ENCODE measurements at regions not wholly inside any gene's neighbourhood (a gene's known extent, or its start where the extent isn't known, plus 50 kb on each side); places are given as distances from the start of the nearest gene placed in this dataset.
"Not testable (repeated sequence)": the region's sequence is repeated elsewhere in the genome, so short reads cannot be mapped to it uniquely, and the experiment has no call there.

GRCh38 chr15:34528055-34528754 is 55.2 kb downstream of the GOLGA8B start:
- H3K9me3 Mint-ChIP-seq; H3K27me3 ChIP-seq (replicated peaks in 1 of 2; ENCODE audit: control insufficient read depth in 2 of 2, extremely low read depth in 1 of 2, insufficient read depth in 2 of 2, low read length in 1 of 2); DNase-seq; H3K36me3 Mint-ChIP-seq; H3K4me3 ChIP-seq (ENCODE audit: control insufficient read depth in 1 of 2, extremely low read depth in 1 of 2, low read length in 1 of 2); H3K27ac Mint-ChIP-seq; ATAC-seq (replicated peaks in 1 of 4); H3K36me3 ChIP-seq (ENCODE audit: control insufficient read depth in 2 of 2, extremely low read depth in 1 of 2, insufficient read depth in 1 of 2, low read length in 1 of 2); H3K4me3 Mint-ChIP-seq; H3K27ac ChIP-seq (ENCODE audit: low read length); H3K27me3 Mint-ChIP-seq; H3K4me1 Mint-ChIP-seq; H3K4me1 ChIP-seq (ENCODE audit: control insufficient read depth in 1 of 2, extremely low read depth in 1 of 2, insufficient read depth in 2 of 2, low read length in 2 of 2); CTCF ChIA-PET; POLR2A ChIA-PET; H3K9me3 ChIP-seq: not testable (repeated sequence)
- no CpG with 5 or more reads among the region's 20 CpGs for WGBS (ENCODE audit: insufficient coverage)

- H3K9me3 Mint-ChIP-seq; CTCF ChIA-PET; ATAC-seq (replicated peaks in 1 of 4); H3K36me3 ChIP-seq (ENCODE audit: control insufficient read depth in 2 of 2, extremely low read depth in 1 of 2, insufficient read depth in 1 of 2, low read length in 1 of 2); H3K27me3 ChIP-seq (replicated peaks in 1 of 2; ENCODE audit: control insufficient read depth in 2 of 2, extremely low read depth in 1 of 2, insufficient read depth in 2 of 2, low read length in 1 of 2); H3K9me3 ChIP-seq; H3K27ac ChIP-seq (ENCODE audit: low read length); H3K4me3 Mint-ChIP-seq; H3K27ac Mint-ChIP-seq; DNase-seq; POLR2A ChIA-PET; H3K4me1 ChIP-seq (ENCODE audit: control insufficient read depth in 1 of 2, extremely low read depth in 1 of 2, insufficient read depth in 2 of 2, low read length in 2 of 2); H3K36me3 Mint-ChIP-seq; H3K4me1 Mint-ChIP-seq; H3K27me3 Mint-ChIP-seq; H3K4me3 ChIP-seq (ENCODE audit: control insufficient read depth in 1 of 2, extremely low read depth in 1 of 2, low read length in 1 of 2): not testable (repeated sequence)
- no CpG with 5 or more reads among the region's 13 CpGs for WGBS (ENCODE audit: insufficient coverage)
Measured at GRCh38 chr15:34527641-34528040, 55.8 kb downstream of the GOLGA8B start.

- H3K9me3 ChIP-seq; H3K4me3 Mint-ChIP-seq; DNase-seq; H3K27ac Mint-ChIP-seq; H3K4me3 ChIP-seq (ENCODE audit: control insufficient read depth in 1 of 2, extremely low read depth in 1 of 2, low read length in 1 of 2); H3K27me3 Mint-ChIP-seq; H3K9me3 Mint-ChIP-seq; CTCF ChIA-PET; H3K36me3 Mint-ChIP-seq; H3K27ac ChIP-seq (ENCODE audit: low read length); H3K27me3 ChIP-seq (replicated peaks in 1 of 2; ENCODE audit: control insufficient read depth in 2 of 2, extremely low read depth in 1 of 2, insufficient read depth in 2 of 2, low read length in 1 of 2); H3K4me1 Mint-ChIP-seq; H3K36me3 ChIP-seq (ENCODE audit: control insufficient read depth in 2 of 2, extremely low read depth in 1 of 2, insufficient read depth in 1 of 2, low read length in 1 of 2); H3K4me1 ChIP-seq (ENCODE audit: control insufficient read depth in 1 of 2, extremely low read depth in 1 of 2, insufficient read depth in 2 of 2, low read length in 2 of 2); POLR2A ChIA-PET: not testable (repeated sequence)
- no CpG with 5 or more reads among the region's 12 CpGs for WGBS (ENCODE audit: insufficient coverage)
- peak in 2 of 4 experiments; percentile 42 to 46 for ATAC-seq (replicated peaks in 1 of 4)
Measured at GRCh38 chr15:34523849-34524248, 59.6 kb downstream of the GOLGA8B start.

DNA sequence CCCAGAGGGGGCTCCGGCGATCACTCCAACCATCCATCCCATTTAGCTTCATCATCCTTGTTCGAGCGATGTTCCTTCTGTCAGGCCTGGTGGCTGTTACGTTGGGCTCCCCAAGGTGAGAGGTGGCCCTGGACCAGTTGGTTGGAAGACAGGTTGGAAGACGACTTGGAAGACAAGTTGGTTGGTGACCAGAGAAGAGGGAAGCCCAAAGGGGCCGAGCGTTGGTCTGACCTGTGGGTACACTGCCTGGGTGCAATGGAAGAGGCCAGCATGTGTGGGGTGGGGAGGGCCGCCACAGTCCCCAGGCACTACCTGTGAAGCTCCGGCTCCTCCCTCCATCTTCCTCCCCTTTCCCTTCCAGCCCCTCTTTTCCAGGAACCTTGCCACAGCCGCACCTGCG is 60.9 kb downstream of the GOLGA8B start:
- H3K27me3 Mint-ChIP-seq; DNase-seq; CTCF ChIA-PET; H3K9me3 ChIP-seq; H3K36me3 ChIP-seq (ENCODE audit: control insufficient read depth in 2 of 2, extremely low read depth in 1 of 2, insufficient read depth in 1 of 2, low read length in 1 of 2); H3K4me3 Mint-ChIP-seq; H3K4me1 Mint-ChIP-seq; POLR2A ChIA-PET; H3K4me1 ChIP-seq (ENCODE audit: control insufficient read depth in 1 of 2, extremely low read depth in 1 of 2, insufficient read depth in 2 of 2, low read length in 2 of 2); H3K27ac Mint-ChIP-seq; H3K9me3 Mint-ChIP-seq; ATAC-seq (replicated peaks in 1 of 4); H3K4me3 ChIP-seq (ENCODE audit: control insufficient read depth in 1 of 2, extremely low read depth in 1 of 2, low read length in 1 of 2); H3K27me3 ChIP-seq (replicated peaks in 1 of 2; ENCODE audit: control insufficient read depth in 2 of 2, extremely low read depth in 1 of 2, insufficient read depth in 2 of 2, low read length in 1 of 2); H3K27ac ChIP-seq (ENCODE audit: low read length); H3K36me3 Mint-ChIP-seq: not testable (repeated sequence)
- WGBS (ENCODE audit: insufficient coverage): no CpG with 5 or more reads among the region's 12 CpGs

DNA sequence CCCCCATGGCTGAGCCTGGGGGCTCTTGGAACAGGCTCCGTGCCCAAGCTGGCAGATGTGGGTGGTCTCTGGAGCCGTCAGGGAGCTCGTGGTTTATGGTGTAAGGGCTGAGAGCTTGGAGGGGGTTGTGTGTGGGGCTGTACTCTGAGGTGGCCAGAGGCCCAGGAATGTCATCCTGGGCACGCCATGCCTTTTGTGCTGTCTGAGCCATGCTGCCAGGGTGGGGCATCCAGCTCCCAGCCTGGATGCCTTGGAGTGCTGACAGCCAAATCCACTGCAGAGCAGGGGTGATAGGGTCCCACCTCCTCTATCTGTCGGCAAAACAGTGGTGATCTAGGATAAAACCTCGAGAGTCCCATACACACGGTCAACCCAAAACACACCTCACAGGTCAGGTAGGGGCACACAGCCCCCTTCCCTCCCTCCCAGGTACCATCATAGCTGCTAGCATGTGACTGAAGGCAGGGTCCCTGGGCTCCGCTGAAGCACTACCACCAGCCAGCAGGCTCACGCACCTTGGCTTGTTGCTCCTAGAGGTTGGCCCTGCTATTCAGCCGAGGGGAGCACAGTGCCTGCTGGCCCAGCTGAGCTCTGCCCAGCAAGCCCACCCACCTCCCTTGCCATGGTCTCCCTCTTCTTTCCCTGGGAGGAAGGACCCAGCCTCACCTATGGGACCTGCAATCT is 61.5 kb downstream of the GOLGA8B start:
- H3K27me3 ChIP-seq (replicated peaks in 1 of 2; ENCODE audit: control insufficient read depth in 2 of 2, extremely low read depth in 1 of 2, insufficient read depth in 2 of 2, low read length in 1 of 2); H3K36me3 ChIP-seq (ENCODE audit: control insufficient read depth in 2 of 2, extremely low read depth in 1 of 2, insufficient read depth in 1 of 2, low read length in 1 of 2); H3K27me3 Mint-ChIP-seq; H3K9me3 Mint-ChIP-seq; H3K9me3 ChIP-seq; ATAC-seq (replicated peaks in 1 of 4); H3K27ac Mint-ChIP-seq; H3K4me3 ChIP-seq (ENCODE audit: control insufficient read depth in 1 of 2, extremely low read depth in 1 of 2, low read length in 1 of 2); H3K36me3 Mint-ChIP-seq; H3K27ac ChIP-seq (ENCODE audit: low read length); H3K4me1 ChIP-seq (ENCODE audit: control insufficient read depth in 1 of 2, extremely low read depth in 1 of 2, insufficient read depth in 2 of 2, low read length in 2 of 2); H3K4me1 Mint-ChIP-seq; CTCF ChIA-PET; H3K4me3 Mint-ChIP-seq; POLR2A ChIA-PET; DNase-seq: not testable (repeated sequence)
- WGBS (ENCODE audit: insufficient coverage): 40% methylated on average over 1 of the region's 10 CpGs

GRCh38 chr15:34520566-34520965 is 62.9 kb downstream of the GOLGA8B start:
- Mint-ChIP-seq H3K27me3 (peaks cover 15 to 18% of the 10 kb centered on the region in 2 donors), H3K4me3 (no peak overlapping the region), H3K27ac (no peak overlapping the region), H3K4me1 (peaks cover 0 to 2% (median 0%) of the 10 kb centered on the region in 3 donors), H3K9me3 (no peaks in the 10 kb centered on the region), H3K36me3 (no peaks in the 10 kb centered on the region)
- ChIA-PET CTCF (interaction anchor here in 1 of 2 donors (1.2 kb wide), 1 partner anchor 67 kb away, joined by 3 read pairs; no protein-coding TSS in a partner anchor), POLR2A (no interaction called here)
- 72% methylated on average over 11 of the region's 11 CpGs for WGBS (ENCODE audit: insufficient coverage)
- Histone ChIP-seq H3K9me3 (no peaks in the 10 kb centered on the region), H3K27me3 (replicated peaks in 1 of 2; ENCODE audit: control insufficient read depth in 2 of 2, extremely low read depth in 1 of 2, insufficient read depth in 2 of 2, low read length in 1 of 2) (peaks cover 3 to 10% of the 10 kb centered on the region in 2 experiments), H3K4me1 (ENCODE audit: control insufficient read depth in 1 of 2, extremely low read depth in 1 of 2, insufficient read depth in 2 of 2, low read length in 2 of 2) (no peaks in the 10 kb centered on the region), H3K36me3 (ENCODE audit: control insufficient read depth in 2 of 2, extremely low read depth in 1 of 2, insufficient read depth in 1 of 2, low read length in 1 of 2) (no peaks in the 10 kb centered on the region), H3K27ac (ENCODE audit: low read length) (no peak overlapping the region), H3K4me3 (ENCODE audit: control insufficient read depth in 1 of 2, extremely low read depth in 1 of 2, low read length in 1 of 2) (no peak overlapping the region)
- no peak for DNase-seq
- ATAC-seq (replicated peaks in 1 of 4): no peak

Measured in T-cell (primary cell).